ENCODE measurements at regions not wholly inside any gene's neighbourhood (a gene's known extent, or its start where the extent isn't known, plus 50 kb on each side); places are given as distances from the start of the nearest gene placed in this dataset.

DNA sequence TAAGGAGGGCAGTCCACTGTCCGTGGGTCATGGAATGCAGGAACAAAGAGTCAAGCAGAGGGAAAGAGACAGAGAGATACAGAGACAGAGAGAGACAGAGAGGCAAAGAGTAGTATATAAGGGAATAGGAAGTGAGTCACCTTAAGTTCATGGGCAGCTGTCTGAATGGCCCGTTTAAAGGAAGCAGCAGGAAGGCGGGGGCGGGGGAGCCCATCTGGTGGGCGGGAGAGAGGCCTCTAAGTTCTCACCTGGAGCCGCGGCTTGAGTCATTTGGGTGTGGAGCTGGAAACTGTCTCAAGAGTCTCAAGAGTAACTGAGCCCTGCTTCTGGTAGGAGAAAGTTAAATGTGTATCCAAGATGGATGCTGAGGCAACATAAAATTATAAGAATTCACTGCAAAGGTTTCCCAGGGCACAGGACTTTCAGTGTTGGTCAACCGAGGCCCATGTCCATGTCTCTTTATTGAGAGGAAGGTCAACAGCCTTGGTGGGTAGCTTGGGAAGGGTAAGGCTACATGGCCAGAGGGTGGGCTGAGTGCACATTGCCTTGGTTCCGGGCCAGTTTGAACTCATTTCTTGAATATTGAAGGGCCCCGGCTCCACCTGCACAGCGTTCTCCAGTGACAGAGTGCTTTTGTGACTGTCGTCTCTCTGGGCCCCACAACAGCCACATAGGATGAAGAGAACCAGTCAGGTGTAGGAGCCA, 85.5 kb upstream of the CACUL1 start:
- TF ChIP-seq, protein P1, sequence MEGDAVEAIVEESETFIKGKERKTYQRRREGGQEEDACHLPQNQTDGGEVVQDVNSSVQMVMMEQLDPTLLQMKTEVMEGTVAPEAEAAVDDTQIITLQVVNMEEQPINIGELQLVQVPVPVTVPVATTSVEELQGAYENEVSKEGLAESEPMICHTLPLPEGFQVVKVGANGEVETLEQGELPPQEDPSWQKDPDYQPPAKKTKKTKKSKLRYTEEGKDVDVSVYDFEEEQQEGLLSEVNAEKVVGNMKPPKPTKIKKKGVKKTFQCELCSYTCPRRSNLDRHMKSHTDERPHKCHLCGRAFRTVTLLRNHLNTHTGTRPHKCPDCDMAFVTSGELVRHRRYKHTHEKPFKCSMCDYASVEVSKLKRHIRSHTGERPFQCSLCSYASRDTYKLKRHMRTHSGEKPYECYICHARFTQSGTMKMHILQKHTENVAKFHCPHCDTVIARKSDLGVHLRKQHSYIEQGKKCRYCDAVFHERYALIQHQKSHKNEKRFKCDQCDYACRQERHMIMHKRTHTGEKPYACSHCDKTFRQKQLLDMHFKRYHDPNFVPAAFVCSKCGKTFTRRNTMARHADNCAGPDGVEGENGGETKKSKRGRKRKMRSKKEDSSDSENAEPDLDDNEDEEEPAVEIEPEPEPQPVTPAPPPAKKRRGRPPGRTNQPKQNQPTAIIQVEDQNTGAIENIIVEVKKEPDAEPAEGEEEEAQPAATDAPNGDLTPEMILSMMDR (conservative IDR thresholded peaks at IDR 0.05 in 1 of 2, IDR thresholded peaks at IDR 0.05 in 1 of 2; ENCODE audit: low read depth in 1 of 2, low read length in 2 of 2), result no peak
- no peak for TF ChIP-seq EZH2 (IDR thresholded peaks at IDR 0.05; ENCODE audit: low read length, missing control alignments)

Measured in fibroblast of lung (primary cell).